ENCODE measurements at regions not wholly inside any gene's neighbourhood (a gene's known extent, or its start where the extent isn't known, plus 50 kb on each side); places are given as distances from the start of the nearest gene placed in this dataset.

DNA sequence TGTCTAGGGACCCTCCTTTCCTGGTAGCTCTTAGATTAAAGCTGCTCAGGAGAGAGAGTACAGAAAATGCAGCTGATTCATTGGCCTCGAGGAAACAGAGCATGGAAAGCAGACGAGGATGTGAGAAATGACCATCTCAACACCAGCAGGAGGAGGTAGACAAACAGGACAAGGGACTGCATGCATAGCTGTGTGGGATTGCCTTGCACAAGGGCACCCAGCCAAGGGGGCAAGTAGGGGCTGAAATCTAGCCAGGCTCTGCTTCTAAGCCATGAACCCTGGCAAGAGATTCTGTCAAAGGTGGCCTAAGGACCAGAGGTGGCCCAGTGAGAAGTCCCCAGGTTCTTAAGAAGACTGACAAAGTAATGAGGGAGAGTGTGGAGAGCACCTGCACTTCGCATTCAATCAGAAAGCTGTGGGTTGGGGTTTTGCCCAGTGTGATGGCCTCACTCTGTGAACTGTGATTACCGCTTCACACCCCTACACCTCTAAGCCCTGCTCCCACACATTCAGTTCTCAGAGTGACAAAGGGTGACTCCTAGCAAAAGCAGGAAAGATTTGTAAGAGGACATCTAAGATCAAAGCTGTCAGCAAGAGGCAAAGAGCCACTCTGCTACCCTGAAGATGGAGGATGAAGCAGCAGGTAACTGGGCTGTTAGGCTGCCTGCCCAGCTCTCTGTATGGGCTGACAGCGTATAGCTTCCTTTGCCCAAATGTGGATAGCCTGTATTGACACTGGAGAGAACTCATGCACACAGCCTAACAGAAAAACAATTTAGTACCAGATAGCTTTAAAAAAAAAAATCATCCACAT, 151.3 kb upstream of the PELI1 start:
- TF ChIP-seq, protein P1, sequence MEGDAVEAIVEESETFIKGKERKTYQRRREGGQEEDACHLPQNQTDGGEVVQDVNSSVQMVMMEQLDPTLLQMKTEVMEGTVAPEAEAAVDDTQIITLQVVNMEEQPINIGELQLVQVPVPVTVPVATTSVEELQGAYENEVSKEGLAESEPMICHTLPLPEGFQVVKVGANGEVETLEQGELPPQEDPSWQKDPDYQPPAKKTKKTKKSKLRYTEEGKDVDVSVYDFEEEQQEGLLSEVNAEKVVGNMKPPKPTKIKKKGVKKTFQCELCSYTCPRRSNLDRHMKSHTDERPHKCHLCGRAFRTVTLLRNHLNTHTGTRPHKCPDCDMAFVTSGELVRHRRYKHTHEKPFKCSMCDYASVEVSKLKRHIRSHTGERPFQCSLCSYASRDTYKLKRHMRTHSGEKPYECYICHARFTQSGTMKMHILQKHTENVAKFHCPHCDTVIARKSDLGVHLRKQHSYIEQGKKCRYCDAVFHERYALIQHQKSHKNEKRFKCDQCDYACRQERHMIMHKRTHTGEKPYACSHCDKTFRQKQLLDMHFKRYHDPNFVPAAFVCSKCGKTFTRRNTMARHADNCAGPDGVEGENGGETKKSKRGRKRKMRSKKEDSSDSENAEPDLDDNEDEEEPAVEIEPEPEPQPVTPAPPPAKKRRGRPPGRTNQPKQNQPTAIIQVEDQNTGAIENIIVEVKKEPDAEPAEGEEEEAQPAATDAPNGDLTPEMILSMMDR (IDR thresholded peaks at IDR 0.05; ENCODE audit: control extremely low read depth, extremely low read depth): no peak
- H3K4me1 ChIP-seq (ENCODE audit: control insufficient read depth in 5 of 5, insufficient read depth in 5 of 5, low read length in 5 of 5): no peaks in the 10 kb centered on the region
- H3K27ac ChIP-seq (ENCODE audit: low read depth in 1 of 2, low read length in 1 of 2): no peak overlapping the region
- no peak overlapping the region for H3K4me3 ChIP-seq
- ATAC-seq (ENCODE audit: insufficient read depth, low FRiP score) (no peak), DNase-seq (no peak)
- 75 to 78% methylated on average over 5 of the region's 5 CpGs for WGBS, 2 donors
- no peaks in the 10 kb centered on the region for H3K27me3 ChIP-seq (ENCODE audit: control insufficient read depth in 3 of 3, insufficient read depth in 3 of 3, low read length in 2 of 3)
- peaks cover 0 to 2% (median 0%) of the 10 kb centered on the region in 4 donors for H3K9me3 ChIP-seq (ENCODE audit: control insufficient read depth in 4 of 4, insufficient read depth in 3 of 4, low read length in 3 of 4)
- no peak overlapping the region for H3K9ac ChIP-seq (ENCODE audit: insufficient read depth in 1 of 2, low read length in 2 of 2)
- no peaks in the 10 kb centered on the region for H3K36me3 ChIP-seq (ENCODE audit: control insufficient read depth in 4 of 4, insufficient read depth in 4 of 4, low read length in 4 of 4)

GRCh38 chr2:64296140-64296480, 151.9 kb upstream of the PELI1 start:
- Histone ChIP-seq H3K27me3 (ENCODE audit: control insufficient read depth in 3 of 3, insufficient read depth in 3 of 3, low read length in 2 of 3) (no peaks in the 10 kb centered on the region), H3K36me3 (ENCODE audit: control insufficient read depth in 4 of 4, insufficient read depth in 4 of 4, low read length in 4 of 4) (no peaks in the 10 kb centered on the region), H3K9ac (ENCODE audit: insufficient read depth in 1 of 2, low read length in 2 of 2) (no peak overlapping the region), H3K4me1 (ENCODE audit: control insufficient read depth in 5 of 5, insufficient read depth in 5 of 5, low read length in 5 of 5) (no peaks in the 10 kb centered on the region), H3K9me3 (ENCODE audit: control insufficient read depth in 4 of 4, insufficient read depth in 3 of 4, low read length in 3 of 4) (peaks cover 0 to 2% (median 0%) of the 10 kb centered on the region in 4 donors), H3K27ac (ENCODE audit: low read depth in 1 of 2, low read length in 1 of 2) (no peak overlapping the region), H3K4me3 (no peak overlapping the region)
- TF ChIP-seq, protein P1 (IDR thresholded peaks at IDR 0.05; ENCODE audit: control extremely low read depth, extremely low read depth): no peak
- DNase-seq: no peak
- ATAC-seq (ENCODE audit: insufficient read depth, low FRiP score): no peak
- whole genome bisulfite sequencing, 2 donors: 50 to 59% methylated on average over 4 of the region's 4 CpGs

- Histone ChIP-seq H3K9me3 (ENCODE audit: control insufficient read depth in 4 of 4, insufficient read depth in 3 of 4, low read length in 3 of 4) (no peaks in the 10 kb centered on the region), H3K9ac (ENCODE audit: insufficient read depth in 1 of 2, low read length in 2 of 2) (no peak overlapping the region), H3K36me3 (ENCODE audit: control insufficient read depth in 4 of 4, insufficient read depth in 4 of 4, low read length in 4 of 4) (no peaks in the 10 kb centered on the region), H3K27ac (ENCODE audit: low read depth in 1 of 2, low read length in 1 of 2) (no peak overlapping the region), H3K4me3 (no peak overlapping the region), H3K4me1 (ENCODE audit: control insufficient read depth in 5 of 5, insufficient read depth in 5 of 5, low read length in 5 of 5) (no peaks in the 10 kb centered on the region), H3K27me3 (ENCODE audit: control insufficient read depth in 3 of 3, insufficient read depth in 3 of 3, low read length in 2 of 3) (no peaks in the 10 kb centered on the region)
- TF ChIP-seq, protein P1 (IDR thresholded peaks at IDR 0.05; ENCODE audit: control extremely low read depth, extremely low read depth): no peak
- ATAC-seq (ENCODE audit: insufficient read depth, low FRiP score): no peak
- 91 to 95% methylated on average over 8 of the region's 8 CpGs for WGBS, 2 donors
- DNase-seq: no peak
These were observed 152.6 kb upstream of the PELI1 start for GRCh38 chr2:64296695-64297346.
